SJSA1 (cell line): ENCODE measurements at regions not wholly inside any gene's neighbourhood (a gene's known extent, or its start where the extent isn't known, plus 50 kb on each side); places are given as distances from the start of the nearest gene placed in this dataset.

Experiments
- DNase-seq, 2 experiments: peaks; one replicate each; pipeline ENCODE4 v3.0.0-alpha.2; 2015 to 2020; ENCODE audit warnings: low spot score in 2 of 2, low read depth in 1 of 2
- H3K27ac ChIP-seq: fragments of 250-450 bp; sonication (Bioruptor Pico); 2 replicates; pipeline ENCODE4 v1.5.1; 2020; ENCODE audit warnings: mild to moderate bottlenecking, moderate library complexity
- H3K27me3 ChIP-seq: fragments of 250-450 bp; sonication (Bioruptor Pico); replicated peaks from 2 replicates; pipeline ENCODE4 v1.5.1; 2020; ENCODE audit warnings: mild to moderate bottlenecking, moderate library complexity
- H3K36me3 ChIP-seq: fragments of 250-450 bp; sonication (Bioruptor Pico); 2 replicates; pipeline ENCODE4 v1.5.1; 2020; ENCODE audit warnings: mild to moderate bottlenecking
- H3K4me1 ChIP-seq: fragments of 250-450 bp; sonication (Bioruptor Pico); replicated peaks from 2 replicates; pipeline ENCODE4 v1.6.1; 2021; ENCODE audit warnings: mild to moderate bottlenecking
- H3K4me3 ChIP-seq: fragments of 250-450 bp; sonication (Bioruptor Pico); 2 replicates; pipeline ENCODE4 v1.5.1; 2020; ENCODE audit warnings: mild to moderate bottlenecking
- H3K9me3 ChIP-seq: fragments of 250-450 bp; sonication (Bioruptor Pico); replicated peaks from 2 replicates; pipeline ENCODE4 v1.5.1; 2020; ENCODE audit warnings: mild to moderate bottlenecking

DNA sequence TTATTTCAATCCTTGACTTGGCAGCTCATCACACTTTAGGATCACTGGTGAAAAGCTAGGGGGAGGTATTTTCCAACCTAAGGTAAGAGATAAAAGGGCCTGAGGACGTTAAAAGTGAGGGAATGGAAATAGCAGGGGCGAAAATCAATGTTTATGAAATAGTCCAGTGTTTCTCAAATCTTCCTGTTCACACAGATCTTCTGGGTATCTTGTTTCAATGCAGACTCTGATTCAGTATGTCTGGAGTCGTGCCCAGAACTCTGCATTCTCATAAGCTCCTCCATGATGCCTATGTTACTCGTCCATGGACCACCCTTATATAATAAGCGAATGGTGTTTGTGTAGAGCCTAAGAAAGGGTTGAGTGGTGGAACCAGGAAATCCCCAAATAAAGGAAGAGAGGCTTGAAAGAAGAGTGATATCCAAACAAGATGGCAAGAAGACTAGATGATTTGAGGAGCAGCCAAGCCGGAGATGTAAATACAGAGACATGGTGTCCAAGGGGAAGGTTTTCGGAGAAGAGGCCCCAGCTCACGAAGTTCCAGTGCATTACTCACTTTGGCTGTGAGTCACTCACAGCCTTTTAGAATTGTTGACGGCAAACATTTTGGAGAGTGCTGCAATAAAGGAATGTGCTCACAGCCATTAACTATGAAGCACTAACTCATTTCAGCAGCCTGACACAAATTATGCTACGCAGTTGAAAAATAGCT, 215.6 kb upstream of the PPARGC1A start:
- H3K4me3 ChIP-seq = no peak overlapping the region
- no peaks in the 10 kb centered on the region for H3K36me3 ChIP-seq
- H3K27ac ChIP-seq = peak overlapping the region; percentile 70

DNA sequence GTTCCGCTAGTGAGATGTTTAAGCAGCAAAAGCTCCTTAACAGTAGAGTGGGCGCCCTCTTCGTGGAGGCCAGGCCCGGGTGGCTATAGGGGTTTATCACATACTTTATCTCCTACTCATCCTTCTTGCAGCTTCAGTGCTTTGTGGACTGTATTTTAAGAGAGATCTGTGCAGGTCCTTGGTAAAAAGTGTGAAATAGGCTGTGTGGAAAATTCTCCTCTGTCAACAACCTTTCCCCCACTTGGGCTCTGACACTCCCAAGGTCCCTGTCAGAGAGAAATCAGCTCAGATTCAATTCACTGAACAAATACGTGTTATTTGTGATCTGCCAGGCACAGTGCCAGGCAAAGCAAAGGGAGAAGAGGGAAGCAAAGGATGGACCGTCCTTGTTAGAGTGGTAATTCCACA, 214.3 kb upstream of the PPARGC1A start:
- no peaks in the 10 kb centered on the region for H3K36me3 ChIP-seq
- DNase-seq = no peak
- H3K4me3 ChIP-seq = no peak overlapping the region
- H3K4me1 ChIP-seq = peaks cover 28% of the 10 kb centered on the region
- H3K9me3 ChIP-seq = no peaks in the 10 kb centered on the region
- peak overlapping the region; percentile 51; the same call in 1 of the 2 replicates for H3K27ac ChIP-seq
- no peaks in the 10 kb centered on the region for H3K27me3 ChIP-seq

More for the DNA sequence above, 215.6 kb upstream of the PPARGC1A start:
- Histone ChIP-seq H3K9me3 (no peaks in the 10 kb centered on the region), H3K4me1 (peaks cover 28% of the 10 kb centered on the region), H3K27me3 (no peaks in the 10 kb centered on the region)
- peak; percentile 57 to 64 for DNase-seq

DNA sequence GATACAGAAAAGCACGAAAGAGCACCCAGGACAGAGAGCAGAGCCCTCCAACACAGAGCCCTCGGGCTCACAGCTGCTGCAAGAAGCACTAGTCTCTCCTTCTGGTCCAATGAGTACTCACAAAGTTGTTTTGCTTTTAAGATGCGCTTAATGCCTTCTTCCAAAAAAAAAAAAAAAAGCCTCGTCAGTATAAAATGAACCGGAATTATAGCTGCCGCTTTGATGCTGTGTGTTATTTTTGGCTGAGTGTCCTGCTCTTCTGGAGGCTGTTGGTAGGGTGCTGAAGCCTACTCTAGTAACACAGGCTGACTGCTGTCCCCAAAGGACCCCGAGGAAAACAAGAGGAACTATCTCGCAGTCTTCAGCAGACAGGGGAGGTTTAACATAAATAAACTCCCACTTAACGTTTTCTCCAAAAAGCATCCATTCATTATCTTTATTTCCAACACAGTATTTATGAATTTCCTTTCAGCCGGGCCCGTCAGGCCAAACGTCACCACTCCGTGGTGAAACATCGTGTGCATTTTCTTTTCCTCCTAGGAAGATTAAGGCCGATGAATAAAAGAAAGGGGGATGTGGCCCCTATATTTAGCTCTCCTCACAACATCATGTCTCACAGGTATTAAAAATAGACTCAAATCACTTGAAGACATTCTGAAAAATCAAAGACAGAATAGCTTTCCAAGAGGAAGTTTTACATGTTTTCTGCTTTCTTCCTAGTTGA, 213.7 kb upstream of the PPARGC1A start:
- Histone ChIP-seq H3K27me3 (no peaks in the 10 kb centered on the region), H3K36me3 (no peaks in the 10 kb centered on the region), H3K4me3 (no peak overlapping the region), H3K9me3 (no peaks in the 10 kb centered on the region), H3K27ac (peak overlapping the region; percentile 51; the same call in 1 of the 2 replicates), H3K4me1 (peaks cover 28% of the 10 kb centered on the region)
- DNase-seq = peak in 1 of 2 experiments; percentile 21

DNA sequence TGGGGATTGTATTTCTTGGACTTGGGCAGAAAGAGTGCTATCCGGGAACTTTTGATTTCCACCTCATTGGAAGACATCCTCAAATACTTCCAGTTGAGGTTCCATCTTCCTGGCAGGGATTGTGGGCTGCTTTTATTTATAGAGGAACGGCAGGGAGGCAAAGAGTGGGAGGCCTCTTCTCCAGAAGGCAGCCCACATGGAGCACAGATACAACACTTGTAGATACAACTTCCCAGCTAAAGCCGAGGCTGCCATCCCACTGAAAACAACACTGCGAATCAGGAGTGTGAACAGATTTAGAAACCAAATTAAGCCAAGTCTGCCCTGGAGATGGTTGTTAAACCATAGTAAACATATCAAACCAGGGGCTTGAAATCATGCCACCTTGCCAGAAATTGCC, 212.8 kb upstream of the PPARGC1A start:
- Histone ChIP-seq H3K36me3 (no peaks in the 10 kb centered on the region), H3K4me3 (no peak overlapping the region), H3K27me3 (no peaks in the 10 kb centered on the region), H3K9me3 (no peaks in the 10 kb centered on the region), H3K27ac (no peak overlapping the region), H3K4me1 (peaks cover 28% of the 10 kb centered on the region)
- DNase-seq = no peak

DNA sequence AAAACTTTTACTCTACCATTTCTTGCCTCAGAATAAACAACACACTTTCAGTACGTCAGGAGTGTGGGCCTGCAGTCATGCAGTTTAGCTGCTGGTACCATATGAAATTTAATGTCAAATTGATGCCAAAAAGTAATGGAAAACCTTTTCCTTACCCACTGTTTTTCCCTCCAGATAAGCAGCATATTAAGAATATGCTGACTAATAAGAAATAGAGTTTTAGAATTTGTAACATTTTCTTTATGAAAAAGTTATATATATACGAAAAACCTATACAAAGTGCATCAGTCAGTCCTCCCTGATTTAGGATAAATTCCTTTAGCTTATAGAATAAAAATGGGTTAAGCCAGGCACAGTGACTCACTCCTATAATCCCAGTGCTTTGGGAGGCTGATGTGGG, 206.8 kb upstream of the PPARGC1A start:
- H3K9me3 ChIP-seq = no peaks in the 10 kb centered on the region
- H3K4me1 ChIP-seq = no peaks in the 10 kb centered on the region

DNA sequence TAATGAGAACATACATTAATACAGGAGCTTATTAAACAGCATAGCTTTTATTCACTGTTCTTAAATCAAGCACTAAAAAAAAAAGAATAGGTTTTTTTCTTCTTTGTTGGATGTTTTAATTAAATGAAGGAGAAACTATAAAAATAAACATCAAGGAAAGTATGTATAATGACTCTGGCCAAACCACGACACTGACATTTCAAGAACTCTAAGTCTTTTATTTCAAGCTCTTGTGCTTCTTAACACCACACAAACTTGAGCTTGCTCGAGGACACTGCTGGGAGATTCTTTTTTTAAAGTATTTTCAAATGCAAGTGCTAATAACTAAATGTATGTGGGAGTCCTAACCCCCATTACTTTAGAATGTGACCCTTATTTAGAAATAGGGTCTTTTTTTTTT, 204.9 kb upstream of the PPARGC1A start:
- Histone ChIP-seq H3K9me3 (no peaks in the 10 kb centered on the region), H3K36me3 (no peaks in the 10 kb centered on the region), H3K27me3 (no peaks in the 10 kb centered on the region), H3K27ac (no peak overlapping the region), H3K4me1 (peaks cover 3% of the 10 kb centered on the region; the same call in 1 of the 2 replicates), H3K4me3 (no peak overlapping the region)
- no peak for DNase-seq

More for the DNA sequence above, 206.8 kb upstream of the PPARGC1A start:
- DNase-seq = no peak
- Histone ChIP-seq H3K27me3 (no peaks in the 10 kb centered on the region), H3K4me3 (no peak overlapping the region), H3K27ac (no peak overlapping the region), H3K36me3 (no peaks in the 10 kb centered on the region)

DNA sequence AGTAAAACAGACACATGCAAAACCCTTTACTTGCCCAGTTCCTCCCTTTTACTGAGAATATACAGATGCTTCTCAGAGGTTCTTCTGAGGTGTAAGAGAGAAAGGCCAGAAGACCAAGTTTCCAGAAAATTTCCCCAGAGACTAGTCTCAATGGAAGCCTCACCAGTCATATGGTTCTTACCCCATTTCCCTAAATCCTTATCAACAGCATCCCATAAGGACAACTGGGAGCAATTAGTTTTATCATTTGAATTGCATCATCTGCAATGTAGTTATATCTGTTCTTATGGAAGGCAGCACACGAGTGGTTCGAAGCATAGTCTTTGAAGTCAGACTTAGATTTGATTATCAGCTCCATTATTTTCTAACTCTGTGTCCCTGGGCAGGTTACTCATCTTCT, 203.6 kb upstream of the PPARGC1A start:
- Histone ChIP-seq H3K27ac (no peak overlapping the region), H3K4me3 (no peak overlapping the region), H3K9me3 (no peaks in the 10 kb centered on the region), H3K4me1 (peaks cover 3% of the 10 kb centered on the region; the same call in 1 of the 2 replicates), H3K36me3 (no peaks in the 10 kb centered on the region), H3K27me3 (no peaks in the 10 kb centered on the region)
- DNase-seq = no peak

DNA sequence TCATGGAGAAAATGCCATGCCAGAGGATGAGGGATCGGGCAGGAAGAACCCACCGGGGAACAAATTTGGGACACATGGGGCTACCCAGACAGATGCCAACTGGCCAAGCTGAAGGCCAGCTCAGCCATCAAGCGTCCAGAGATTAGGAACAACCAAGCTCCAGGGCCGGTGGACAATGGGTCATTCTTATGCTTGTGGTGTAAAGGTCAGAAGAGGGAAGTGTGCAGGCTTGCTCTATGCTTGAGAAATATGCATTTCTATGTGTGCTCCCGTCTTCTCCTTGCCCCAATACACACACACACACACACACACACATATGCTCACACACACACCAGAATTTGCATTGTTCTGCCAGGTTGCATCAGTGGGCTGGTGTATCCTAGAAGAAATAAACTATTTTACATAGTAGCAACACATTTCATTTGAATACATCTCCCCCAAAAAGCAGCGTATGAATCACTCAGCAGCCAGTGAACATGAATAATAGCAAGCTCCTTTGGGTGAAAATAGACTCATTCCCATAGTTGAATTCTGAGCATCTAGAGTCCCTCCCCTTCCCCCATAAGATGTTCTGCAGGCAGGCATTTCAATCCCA, 201.9 kb upstream of the PPARGC1A start:
- Histone ChIP-seq H3K27ac (no peak overlapping the region), H3K4me3 (no peak overlapping the region), H3K4me1 (peaks cover 3% of the 10 kb centered on the region; the same call in 1 of the 2 replicates), H3K36me3 (no peaks in the 10 kb centered on the region), H3K27me3 (no peaks in the 10 kb centered on the region), H3K9me3 (no peaks in the 10 kb centered on the region)
- no peak for DNase-seq

DNA sequence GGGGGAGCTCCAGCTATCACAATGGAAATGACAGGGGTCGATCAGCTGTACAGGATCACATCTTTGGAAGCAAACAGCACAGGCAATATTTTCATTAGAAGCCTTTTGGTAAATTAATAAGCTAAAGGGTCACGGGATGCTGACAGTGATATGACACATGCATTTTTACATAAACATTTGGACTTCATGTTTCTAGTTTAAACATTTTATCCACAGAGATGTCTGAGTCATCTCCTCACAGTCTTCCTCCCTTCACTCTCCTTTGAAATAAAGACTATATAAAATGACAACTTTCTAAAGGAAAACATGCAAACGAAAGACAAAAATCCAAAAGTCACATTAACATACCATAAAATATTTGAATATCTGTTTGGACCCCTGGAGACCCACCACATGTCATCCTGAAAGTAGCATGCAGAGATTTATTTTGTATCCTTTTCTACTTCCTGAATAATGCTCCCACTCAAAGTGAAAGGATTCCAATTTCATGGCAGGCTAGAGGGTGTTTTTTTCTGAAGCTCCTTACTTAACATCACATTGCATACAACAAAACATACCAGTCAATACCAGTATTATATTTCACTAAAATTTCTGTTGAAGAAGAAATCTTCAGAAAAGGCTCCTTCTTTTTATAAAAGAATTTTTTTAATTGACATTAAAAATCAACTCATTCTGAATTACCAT, 200.1 kb upstream of the PPARGC1A start:
- no peaks in the 10 kb centered on the region for H3K36me3 ChIP-seq

DNA sequence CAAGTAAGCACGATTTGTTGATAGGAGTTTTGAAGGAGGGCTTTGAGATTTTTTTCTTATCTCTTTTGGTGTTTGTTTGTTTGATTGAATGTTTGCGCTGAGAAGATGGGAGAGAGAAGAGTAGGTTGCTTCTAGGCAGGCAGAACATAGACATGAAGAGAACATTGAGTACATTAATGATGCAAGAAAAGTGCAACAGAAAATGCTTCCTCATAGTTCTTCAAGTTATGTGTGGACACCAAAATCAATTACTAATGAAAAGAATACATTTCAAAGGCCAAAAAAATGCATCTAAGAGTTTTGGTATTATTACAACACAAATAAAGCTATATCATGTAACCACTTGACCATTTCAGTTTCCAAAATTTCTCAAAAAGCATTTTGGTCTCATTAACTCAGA, 191.0 kb upstream of the PPARGC1A start:
- Histone ChIP-seq H3K27me3 (no peaks in the 10 kb centered on the region), H3K4me1 (no peaks in the 10 kb centered on the region), H3K36me3 (no peaks in the 10 kb centered on the region), H3K4me3 (no peak overlapping the region), H3K9me3 (no peaks in the 10 kb centered on the region), H3K27ac (no peak overlapping the region)
- DNase-seq = no peak

More for the DNA sequence above, 200.1 kb upstream of the PPARGC1A start:
- Histone ChIP-seq H3K4me1 (peaks cover 3% of the 10 kb centered on the region; the same call in 1 of the 2 replicates), H3K27me3 (no peaks in the 10 kb centered on the region), H3K4me3 (no peak overlapping the region), H3K9me3 (no peaks in the 10 kb centered on the region), H3K27ac (peak overlapping the region; percentile 38)
- peak in 1 of 2 experiments; percentile 37 for DNase-seq

DNA sequence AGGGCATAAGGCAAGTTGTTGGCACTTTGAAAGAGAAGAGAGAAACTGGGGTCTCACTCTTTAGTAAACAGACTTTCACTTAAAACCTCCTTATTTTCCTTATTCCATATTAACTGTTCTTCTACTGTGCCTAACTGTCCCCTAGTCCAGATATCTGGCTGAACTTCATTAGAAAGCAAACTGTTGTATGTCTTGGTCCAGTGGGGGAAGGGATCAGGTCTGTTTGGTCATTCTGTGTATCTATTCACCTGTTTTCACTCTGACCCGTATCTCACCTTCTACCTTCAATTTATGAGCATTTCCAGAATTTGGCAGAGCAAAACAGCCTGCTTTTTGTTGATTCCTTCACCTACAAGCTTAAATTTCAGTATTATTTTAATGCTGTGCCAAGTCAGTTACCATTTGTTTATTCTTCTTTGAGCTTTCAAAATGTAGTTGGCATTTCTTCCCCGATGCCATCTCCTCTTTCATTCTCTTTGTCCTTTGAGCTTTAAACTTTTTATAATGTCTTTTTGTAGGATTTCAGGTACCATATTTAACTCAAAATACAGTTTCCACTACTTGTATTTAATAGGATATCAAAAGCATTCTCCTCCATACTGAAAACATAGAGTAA, 188.6 kb upstream of the PPARGC1A start:
- no peaks in the 10 kb centered on the region for H3K9me3 ChIP-seq
- DNase-seq = no peak
- H3K4me3 ChIP-seq = no peak overlapping the region
- no peaks in the 10 kb centered on the region for H3K36me3 ChIP-seq
- H3K27me3 ChIP-seq = no peaks in the 10 kb centered on the region
- no peaks in the 10 kb centered on the region for H3K4me1 ChIP-seq
- H3K27ac ChIP-seq = no peak overlapping the region

DNA sequence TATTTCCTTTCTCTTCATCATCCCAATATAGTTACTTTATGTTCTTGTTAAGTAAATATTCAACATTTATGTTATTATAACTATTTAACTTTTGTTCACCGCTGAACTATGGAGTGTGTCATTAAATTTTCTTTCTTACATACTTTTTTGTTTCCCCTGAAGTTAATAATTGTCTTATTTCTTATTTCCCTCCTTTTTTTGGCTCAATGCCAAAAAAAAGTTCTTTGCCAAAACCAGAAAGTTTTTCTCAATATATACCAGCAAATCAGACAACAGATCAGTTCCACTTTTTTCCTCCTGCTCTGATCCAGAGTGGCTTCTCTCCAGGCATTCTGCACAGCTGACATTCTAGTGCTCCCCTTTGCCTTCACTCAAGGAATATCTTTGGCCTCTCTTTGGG, 187.0 kb upstream of the PPARGC1A start:
- H3K4me1 ChIP-seq = no peaks in the 10 kb centered on the region
- H3K9me3 ChIP-seq = no peaks in the 10 kb centered on the region
- H3K36me3 ChIP-seq = no peaks in the 10 kb centered on the region
- no peak for DNase-seq
- H3K27ac ChIP-seq = no peak overlapping the region
- no peak overlapping the region for H3K4me3 ChIP-seq
- no peaks in the 10 kb centered on the region for H3K27me3 ChIP-seq

DNA sequence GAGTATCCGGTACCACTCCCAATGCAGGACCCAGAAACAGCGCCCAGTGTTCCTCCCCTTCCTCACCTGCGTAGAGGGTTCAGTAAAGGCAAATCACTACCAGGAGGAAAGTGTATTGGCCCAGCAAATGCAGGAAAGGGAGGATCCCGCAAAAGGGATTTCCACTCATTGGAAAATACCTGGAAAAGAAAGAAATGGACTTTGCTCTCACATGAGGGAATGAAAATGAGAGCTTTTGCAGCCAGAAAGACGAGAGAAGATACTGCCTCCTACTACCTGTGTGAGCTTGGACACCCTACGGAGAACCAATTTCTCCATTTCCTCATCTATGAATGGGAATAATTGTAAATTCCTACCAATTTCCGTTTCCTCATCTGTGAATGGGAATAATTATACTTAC, 184.1 kb upstream of the PPARGC1A start:
- Histone ChIP-seq H3K36me3 (no peaks in the 10 kb centered on the region), H3K27ac (no peak overlapping the region), H3K4me3 (no peak overlapping the region), H3K4me1 (peaks cover 21% of the 10 kb centered on the region), H3K27me3 (no peaks in the 10 kb centered on the region), H3K9me3 (no peaks in the 10 kb centered on the region)
- DNase-seq = no peak
